Nephron progenitor cell (in vitro differentiated cells): ENCODE measurements at regions not wholly inside any gene's neighbourhood (a gene's known extent, or its start where the extent isn't known, plus 50 kb on each side); places are given as distances from the start of the nearest gene placed in this dataset.

ENCODE experiments used
- DNase-seq: peaks from one replicate; pipeline ENCODE4 v3.0.0; 2021
- H3K27ac Mint-ChIP-seq: 2 replicates; pipeline ENCODE4 v1.8.0; 2021; ENCODE audit warnings: mild to moderate bottlenecking, moderate library complexity, mixed read lengths
- H3K27me3 Mint-ChIP-seq: 2 replicates; pipeline ENCODE4 v1.8.0; 2021; ENCODE audit warnings: mild to moderate bottlenecking, low read depth, mixed read lengths; ENCODE audit not compliant: poor library complexity
- H3K36me3 Mint-ChIP-seq: 2 replicates; pipeline ENCODE4 v1.8.0; 2021; ENCODE audit warnings: low read depth, mixed read lengths
- H3K4me1 Mint-ChIP-seq: 2 replicates; pipeline ENCODE4 v1.8.0; 2021; ENCODE audit warnings: mixed read lengths
- H3K4me3 Mint-ChIP-seq: 2 replicates; pipeline ENCODE4 v1.8.0; 2021; ENCODE audit warnings: mild to moderate bottlenecking, moderate library complexity, mixed read lengths
- H3K9me3 Mint-ChIP-seq: 2 replicates; pipeline ENCODE4 v1.8.0; 2021; ENCODE audit warnings: mild to moderate bottlenecking, moderate library complexity, mixed read lengths
- TF ChIP-seq, protein P1 (sequence below): fragments of 200-600 bp; sonication (generic); IDR thresholded peaks from 2 replicates; pipeline ENCODE4 v1.5.0; 2021; ENCODE audit warnings: antibody characterized with exemption

DNA sequence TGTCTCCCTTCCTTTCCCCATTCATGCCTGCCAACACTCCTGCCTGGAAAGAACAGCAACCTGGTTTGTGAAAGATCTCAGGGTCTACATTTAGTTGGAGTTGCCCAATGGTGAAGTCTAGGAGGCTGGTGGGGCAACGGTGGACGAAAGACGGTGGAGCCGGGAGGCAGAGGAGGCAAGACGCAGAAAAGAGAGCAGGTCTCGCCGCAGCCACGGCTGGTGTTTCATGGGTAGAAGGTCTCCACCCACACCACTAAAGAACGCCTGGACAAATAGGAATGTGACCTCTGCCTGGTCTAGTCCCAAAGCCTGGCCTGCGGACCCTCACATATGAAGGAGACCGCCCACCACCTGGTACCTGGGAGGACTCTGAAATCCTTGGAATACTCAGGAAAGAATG, 185.6 kb downstream of the ALG10 start:
- no peak for DNase-seq
- Mint-ChIP-seq H3K36me3 (peaks cover 13% of the 10 kb centered on the region), H3K9me3 (peaks cover 82% of the 10 kb centered on the region), H3K27ac (no peak overlapping the region), H3K4me3 (no peak overlapping the region), H3K4me1 (no peaks in the 10 kb centered on the region), H3K27me3 (peaks cover 3% of the 10 kb centered on the region)
- TF ChIP-seq, protein P1, sequence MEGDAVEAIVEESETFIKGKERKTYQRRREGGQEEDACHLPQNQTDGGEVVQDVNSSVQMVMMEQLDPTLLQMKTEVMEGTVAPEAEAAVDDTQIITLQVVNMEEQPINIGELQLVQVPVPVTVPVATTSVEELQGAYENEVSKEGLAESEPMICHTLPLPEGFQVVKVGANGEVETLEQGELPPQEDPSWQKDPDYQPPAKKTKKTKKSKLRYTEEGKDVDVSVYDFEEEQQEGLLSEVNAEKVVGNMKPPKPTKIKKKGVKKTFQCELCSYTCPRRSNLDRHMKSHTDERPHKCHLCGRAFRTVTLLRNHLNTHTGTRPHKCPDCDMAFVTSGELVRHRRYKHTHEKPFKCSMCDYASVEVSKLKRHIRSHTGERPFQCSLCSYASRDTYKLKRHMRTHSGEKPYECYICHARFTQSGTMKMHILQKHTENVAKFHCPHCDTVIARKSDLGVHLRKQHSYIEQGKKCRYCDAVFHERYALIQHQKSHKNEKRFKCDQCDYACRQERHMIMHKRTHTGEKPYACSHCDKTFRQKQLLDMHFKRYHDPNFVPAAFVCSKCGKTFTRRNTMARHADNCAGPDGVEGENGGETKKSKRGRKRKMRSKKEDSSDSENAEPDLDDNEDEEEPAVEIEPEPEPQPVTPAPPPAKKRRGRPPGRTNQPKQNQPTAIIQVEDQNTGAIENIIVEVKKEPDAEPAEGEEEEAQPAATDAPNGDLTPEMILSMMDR, result no peak

DNA sequence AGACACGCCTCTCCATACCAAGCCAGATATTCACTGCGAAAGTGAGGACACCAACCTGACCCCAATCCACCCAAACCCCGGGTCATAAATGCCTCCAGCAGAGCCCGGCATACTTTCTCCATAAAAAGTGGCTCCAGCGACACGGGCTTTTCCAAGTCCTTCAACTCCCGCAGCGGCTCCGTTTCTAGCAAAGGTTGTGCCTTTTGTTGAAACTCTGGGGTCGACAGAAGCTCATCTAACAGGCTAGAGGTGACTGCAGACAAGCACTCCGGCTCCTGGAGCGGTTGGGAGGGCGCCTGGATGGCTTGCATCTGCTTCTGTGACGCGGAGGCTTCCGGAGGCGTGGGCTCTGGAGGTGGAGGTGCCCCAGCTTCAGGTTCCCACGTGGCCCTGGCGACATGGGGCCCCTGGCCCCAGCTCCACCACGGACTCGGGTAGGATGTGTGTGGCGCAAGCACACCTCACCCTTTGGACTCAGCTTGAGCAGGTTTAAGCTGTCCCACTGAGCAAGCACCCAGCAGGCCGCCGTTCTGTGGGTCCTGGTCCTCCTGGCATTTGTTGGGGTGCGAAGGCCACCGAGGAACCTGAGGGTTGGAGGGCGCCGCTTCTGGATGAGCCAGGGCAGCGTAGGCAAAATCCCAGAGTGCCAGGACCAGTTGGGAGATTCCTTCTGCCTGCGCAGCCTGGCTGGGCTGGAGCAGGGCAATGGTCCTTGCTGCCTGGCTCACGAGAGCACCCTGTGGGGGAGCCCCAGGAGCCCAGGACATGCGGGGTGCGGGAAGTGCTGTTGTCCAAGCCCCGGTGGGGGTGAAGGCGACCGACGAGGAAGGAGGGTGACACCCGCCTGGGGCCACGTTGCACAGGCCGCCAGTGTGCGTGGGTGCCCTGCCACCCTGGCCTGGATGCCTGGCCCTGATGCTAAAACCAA, 186.3 kb downstream of the ALG10 start:
- H3K27ac Mint-ChIP-seq, result no peak overlapping the region
- peaks cover 78% of the 10 kb centered on the region for H3K9me3 Mint-ChIP-seq
- H3K4me3 Mint-ChIP-seq, result no peak overlapping the region

DNA sequence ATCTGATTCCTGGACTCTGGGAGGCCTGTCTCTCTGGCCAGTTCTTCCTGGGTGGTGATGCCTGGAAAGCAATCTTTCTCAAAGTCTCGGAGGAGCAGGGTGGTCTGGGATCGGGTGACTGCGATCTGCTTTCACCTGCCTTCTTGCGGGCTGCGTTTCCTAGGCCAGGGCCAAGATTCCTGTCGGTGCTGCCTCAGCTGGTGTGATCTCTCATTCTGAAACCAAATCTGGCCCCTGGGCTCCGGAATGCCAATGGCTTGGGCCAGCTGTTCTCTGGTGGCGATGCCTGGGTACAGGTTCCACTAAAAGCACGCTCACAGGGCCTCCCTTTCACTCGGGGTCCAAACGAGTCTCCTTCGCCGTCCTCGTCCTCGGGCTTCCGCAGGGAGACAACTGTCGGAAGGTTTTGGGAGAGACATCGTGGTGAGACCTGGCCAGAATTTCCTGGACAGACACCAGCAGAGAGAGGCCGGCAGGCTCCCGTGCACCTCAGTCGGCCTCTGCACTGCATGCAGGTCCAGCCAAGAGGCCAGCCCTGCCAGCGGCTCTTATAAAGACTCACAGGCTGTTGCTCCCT, 187.1 kb downstream of the ALG10 start:
- Mint-ChIP-seq H3K4me1 (no peaks in the 10 kb centered on the region), H3K9me3 (peaks cover 80% of the 10 kb centered on the region), H3K27me3 (peaks cover 3% of the 10 kb centered on the region), H3K4me3 (no peak overlapping the region), H3K27ac (no peak overlapping the region), H3K36me3 (peaks cover 13% of the 10 kb centered on the region)
- TF ChIP-seq, protein P1, result no peak
- DNase-seq, result no peak

More for the DNA sequence above, 186.3 kb downstream of the ALG10 start:
- H3K27me3 Mint-ChIP-seq, result peaks cover 3% of the 10 kb centered on the region
- TF ChIP-seq, protein P1, result no peak
- H3K36me3 Mint-ChIP-seq, result peaks cover 13% of the 10 kb centered on the region
- no peaks in the 10 kb centered on the region for H3K4me1 Mint-ChIP-seq
- no peak for DNase-seq

DNA sequence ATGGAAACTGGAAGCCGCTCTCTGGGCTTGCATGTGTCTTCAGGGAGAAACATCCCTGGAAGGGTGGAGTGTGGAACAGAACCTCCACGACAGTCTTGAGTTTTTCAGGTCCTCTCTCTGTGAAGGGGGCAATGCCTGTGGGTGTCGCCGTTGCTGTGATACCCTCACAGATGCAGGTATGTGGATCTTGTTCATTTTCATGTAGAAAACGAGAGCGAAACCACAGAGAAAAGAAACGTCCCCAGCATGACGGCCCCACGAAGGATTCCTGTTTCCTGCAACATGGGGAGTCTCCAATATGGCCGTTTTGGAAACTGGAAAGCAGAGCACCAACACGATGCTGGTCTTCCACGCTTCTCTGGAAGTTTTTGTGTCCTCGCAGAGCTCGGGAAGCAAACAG, 187.9 kb downstream of the ALG10 start:
- TF ChIP-seq, protein P1, result no peak
- H3K27me3 Mint-ChIP-seq, result peaks cover 5% of the 10 kb centered on the region
- no peak for DNase-seq
- no peak overlapping the region for H3K4me3 Mint-ChIP-seq
- no peaks in the 10 kb centered on the region for H3K4me1 Mint-ChIP-seq
- H3K27ac Mint-ChIP-seq, result no peak overlapping the region
- peaks cover 13% of the 10 kb centered on the region for H3K36me3 Mint-ChIP-seq
- H3K9me3 Mint-ChIP-seq, result peaks cover 82% of the 10 kb centered on the region

DNA sequence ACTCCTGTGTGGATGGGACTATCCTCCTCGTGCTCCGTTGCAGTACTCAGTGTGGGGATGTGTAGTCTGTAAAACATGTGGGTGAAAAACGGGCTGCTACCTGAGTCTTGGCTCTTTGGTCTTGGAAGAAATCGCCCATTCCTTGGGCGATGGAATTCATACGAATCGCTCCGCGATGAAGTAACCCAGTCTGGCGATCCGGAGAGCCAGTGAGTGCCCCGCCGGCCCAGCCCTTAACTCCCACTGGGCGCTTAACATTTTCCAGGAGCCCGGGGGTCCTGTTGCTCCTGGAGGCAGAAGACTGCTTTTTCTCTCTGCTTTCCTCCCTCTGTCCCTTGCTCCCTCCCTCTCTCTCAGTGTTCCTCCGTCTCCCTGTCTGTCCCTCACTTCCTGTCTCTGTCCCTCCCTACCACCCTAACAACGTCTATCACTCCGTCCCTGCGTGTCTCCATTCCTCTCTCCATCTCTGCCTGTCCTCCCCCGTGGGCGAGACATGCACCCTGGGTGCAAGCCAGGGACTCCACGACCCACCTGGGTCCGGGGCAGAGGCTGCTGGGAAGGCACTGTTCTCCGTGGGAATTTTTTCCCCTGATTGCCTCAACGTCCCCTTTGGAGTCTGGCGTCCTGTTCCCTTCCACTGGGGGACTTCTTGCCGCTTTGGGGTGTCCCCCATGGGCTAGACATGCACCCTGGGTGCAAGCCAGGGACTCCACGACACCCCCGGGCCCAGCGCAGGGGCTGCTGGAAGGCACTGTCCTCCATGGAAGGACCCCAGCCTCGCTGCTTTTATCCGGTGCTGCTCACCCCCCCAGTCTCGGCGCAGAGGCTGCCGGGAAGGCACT, 188.6 kb downstream of the ALG10 start:
- peaks cover 85% of the 10 kb centered on the region for H3K9me3 Mint-ChIP-seq
- no peak overlapping the region for H3K4me3 Mint-ChIP-seq
- no peaks in the 10 kb centered on the region for H3K4me1 Mint-ChIP-seq
- H3K36me3 Mint-ChIP-seq, result peaks cover 13% of the 10 kb centered on the region
- no peak for DNase-seq
- no peak overlapping the region for H3K27ac Mint-ChIP-seq
- H3K27me3 Mint-ChIP-seq, result peaks cover 6% of the 10 kb centered on the region
- TF ChIP-seq, protein P1, result no peak
